ENCODE measurements at regions not wholly inside any gene's neighbourhood (a gene's known extent, or its start where the extent isn't known, plus 50 kb on each side); places are given as distances from the start of the nearest gene placed in this dataset.
"Not testable (repeated sequence)": the region's sequence is repeated elsewhere in the genome, so short reads cannot be mapped to it uniquely, and the experiment has no call there.

GRCh38 chr9:2274762-2275161 lies 259.6 kb downstream of the SMARCA2 start:
- Mint-ChIP-seq H3K4me1 (peaks cover 5% of the 10 kb centered on the region), H3K9me3 (no peaks in the 10 kb centered on the region), H3K27me3 (ENCODE audit: low read depth) (no peaks in the 10 kb centered on the region), H3K27ac (no peak overlapping the region), H3K36me3 (ENCODE audit: low read depth) (no peaks in the 10 kb centered on the region), H3K4me3 (no peak overlapping the region)
- TF ChIP-seq, protein P1, sequence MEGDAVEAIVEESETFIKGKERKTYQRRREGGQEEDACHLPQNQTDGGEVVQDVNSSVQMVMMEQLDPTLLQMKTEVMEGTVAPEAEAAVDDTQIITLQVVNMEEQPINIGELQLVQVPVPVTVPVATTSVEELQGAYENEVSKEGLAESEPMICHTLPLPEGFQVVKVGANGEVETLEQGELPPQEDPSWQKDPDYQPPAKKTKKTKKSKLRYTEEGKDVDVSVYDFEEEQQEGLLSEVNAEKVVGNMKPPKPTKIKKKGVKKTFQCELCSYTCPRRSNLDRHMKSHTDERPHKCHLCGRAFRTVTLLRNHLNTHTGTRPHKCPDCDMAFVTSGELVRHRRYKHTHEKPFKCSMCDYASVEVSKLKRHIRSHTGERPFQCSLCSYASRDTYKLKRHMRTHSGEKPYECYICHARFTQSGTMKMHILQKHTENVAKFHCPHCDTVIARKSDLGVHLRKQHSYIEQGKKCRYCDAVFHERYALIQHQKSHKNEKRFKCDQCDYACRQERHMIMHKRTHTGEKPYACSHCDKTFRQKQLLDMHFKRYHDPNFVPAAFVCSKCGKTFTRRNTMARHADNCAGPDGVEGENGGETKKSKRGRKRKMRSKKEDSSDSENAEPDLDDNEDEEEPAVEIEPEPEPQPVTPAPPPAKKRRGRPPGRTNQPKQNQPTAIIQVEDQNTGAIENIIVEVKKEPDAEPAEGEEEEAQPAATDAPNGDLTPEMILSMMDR (IDR thresholded peaks at IDR 0.05; ENCODE audit: unreplicated experiment in 3 of 3) = no peak

DNA sequence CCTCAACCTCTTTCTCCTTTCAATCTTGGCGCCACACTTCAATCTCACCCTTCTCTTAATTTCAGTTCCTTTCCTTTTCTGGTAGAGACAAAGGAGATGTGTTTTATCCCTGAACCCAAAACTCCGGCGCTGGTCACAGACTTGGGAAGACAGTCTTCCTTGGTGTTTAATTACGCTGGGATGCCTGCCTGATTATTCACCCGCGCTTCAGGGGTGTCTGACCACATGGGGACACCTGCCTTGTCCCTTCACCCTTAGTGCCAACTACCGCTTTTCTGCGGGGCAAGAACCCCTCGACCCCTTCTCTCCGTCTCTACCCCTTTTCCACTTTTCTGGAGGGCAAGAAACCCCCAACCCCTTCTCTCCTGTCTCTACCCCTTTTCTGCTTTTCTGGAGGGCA lies 261.1 kb downstream of the SMARCA2 start:
- TF ChIP-seq, protein P1 (IDR thresholded peaks at IDR 0.05; ENCODE audit: unreplicated experiment in 3 of 3) = no peak
- Mint-ChIP-seq H3K4me3 (no peak overlapping the region), H3K4me1 (no peaks in the 10 kb centered on the region), H3K27ac (no peak overlapping the region), H3K36me3 (ENCODE audit: low read depth) (no peaks in the 10 kb centered on the region), H3K27me3 (ENCODE audit: low read depth) (no peaks in the 10 kb centered on the region), H3K9me3 (no peaks in the 10 kb centered on the region)

DNA sequence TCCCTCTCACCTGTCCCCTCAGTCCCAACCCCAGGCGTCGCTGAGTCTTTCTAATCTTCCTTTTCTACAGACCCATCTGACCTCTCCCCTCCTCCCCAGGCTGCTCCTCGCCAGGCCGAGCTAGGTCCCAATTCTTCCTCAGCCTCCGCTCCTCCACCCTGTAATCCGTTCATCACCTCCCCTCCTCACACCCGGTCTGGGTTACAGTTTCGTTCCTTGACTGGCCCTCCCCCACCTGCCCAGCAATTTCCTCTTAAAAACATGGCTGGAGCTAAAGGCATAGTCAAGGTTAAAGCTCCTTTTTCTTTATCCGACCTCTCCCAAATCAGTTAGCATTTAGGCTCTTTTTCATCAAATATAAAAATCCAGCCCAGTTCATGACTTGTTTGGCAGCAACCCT lies 262.0 kb downstream of the SMARCA2 start:
- not testable (repeated sequence) for H3K4me3 Mint-ChIP-seq

DNA sequence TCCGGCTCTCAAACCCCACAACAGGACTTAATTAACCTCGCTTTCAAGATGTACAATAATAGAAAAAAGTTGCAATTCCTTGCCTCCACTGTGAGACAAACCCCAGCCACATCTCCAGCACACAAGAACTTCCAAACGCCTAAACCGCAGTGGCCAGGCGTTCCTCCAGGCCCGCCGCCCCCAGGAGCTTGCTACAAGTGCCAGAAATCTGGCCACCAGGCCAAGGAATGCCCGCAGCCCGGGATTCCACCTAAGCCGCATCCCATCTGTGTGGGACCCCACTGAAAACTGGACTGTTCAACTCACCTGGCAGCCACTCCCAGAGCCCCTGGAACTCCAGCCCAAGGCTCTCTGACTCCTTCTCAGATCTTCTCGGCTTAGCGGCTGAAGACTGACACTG lies 262.5 kb downstream of the SMARCA2 start:
- H3K27ac Mint-ChIP-seq; H3K4me3 Mint-ChIP-seq; H3K4me1 Mint-ChIP-seq; H3K27me3 Mint-ChIP-seq (ENCODE audit: low read depth); H3K9me3 Mint-ChIP-seq; H3K36me3 Mint-ChIP-seq (ENCODE audit: low read depth): not testable (repeated sequence)

More for the DNA sequence above, 262.0 kb downstream of the SMARCA2 start:
- not testable (repeated sequence) for H3K27ac Mint-ChIP-seq; H3K27me3 Mint-ChIP-seq (ENCODE audit: low read depth); H3K4me1 Mint-ChIP-seq; H3K9me3 Mint-ChIP-seq; H3K36me3 Mint-ChIP-seq (ENCODE audit: low read depth)

DNA sequence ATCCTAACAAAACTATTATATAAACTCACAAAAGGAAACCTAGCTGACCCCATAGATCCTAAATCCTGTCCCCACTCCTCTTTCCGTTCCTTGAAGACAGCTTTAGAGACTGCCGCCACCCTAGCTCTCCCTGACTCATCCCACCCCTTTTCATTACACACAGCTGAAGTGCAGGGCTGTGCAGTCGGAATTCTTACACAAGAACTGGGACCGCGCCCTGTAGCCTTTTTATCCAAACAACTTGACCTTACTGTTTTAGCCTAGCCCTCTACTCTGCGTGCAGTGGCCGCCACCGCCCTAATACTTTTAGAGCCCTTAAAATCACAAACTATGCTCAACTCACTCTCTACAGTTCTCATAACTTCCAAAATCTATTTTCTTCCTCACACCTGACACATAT lies 264.0 kb downstream of the SMARCA2 start:
- H3K36me3 Mint-ChIP-seq (ENCODE audit: low read depth); H3K4me1 Mint-ChIP-seq; H3K27me3 Mint-ChIP-seq (ENCODE audit: low read depth): not testable (repeated sequence)

DNA sequence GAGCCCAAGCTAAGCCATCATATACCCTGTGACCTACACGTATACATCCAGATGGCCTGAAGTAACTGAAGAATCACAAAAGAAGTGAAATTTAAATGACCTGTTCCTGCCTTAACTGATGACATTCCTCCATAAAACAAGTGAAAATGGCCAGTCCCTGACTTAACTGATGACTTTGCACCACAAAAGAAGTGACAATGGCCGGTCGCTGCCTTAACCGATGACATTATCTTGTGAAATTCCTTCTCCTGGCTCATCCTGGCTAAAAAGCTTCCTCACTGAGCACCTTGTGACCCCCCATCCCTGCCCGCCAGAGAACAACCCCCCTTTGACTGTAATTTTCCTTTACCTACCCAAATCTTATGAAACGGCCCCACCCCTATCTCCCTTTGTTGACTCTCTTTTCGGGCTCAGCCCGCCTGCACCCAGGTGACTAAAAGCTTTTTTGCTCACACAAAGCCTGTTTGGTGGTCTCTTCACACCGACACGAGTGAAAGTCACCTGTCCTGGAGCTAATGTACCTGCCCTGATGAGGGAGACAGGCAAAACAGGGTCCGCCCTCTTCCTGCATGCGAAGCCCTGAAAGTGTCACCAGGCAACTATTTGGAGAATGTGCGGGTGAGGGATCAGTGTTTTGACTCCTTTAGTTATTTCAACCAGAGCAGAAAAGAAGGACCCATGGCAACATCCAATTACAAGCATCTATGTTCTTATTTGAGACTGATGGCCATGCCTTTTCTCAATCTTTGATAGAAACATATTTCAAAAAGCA lies 266.1 kb downstream of the SMARCA2 start:
- Mint-ChIP-seq H3K27ac (no peak overlapping the region), H3K36me3 (ENCODE audit: low read depth) (no peaks in the 10 kb centered on the region), H3K4me1 (peaks cover 11% of the 10 kb centered on the region), H3K4me3 (no peak overlapping the region), H3K27me3 (ENCODE audit: low read depth) (no peaks in the 10 kb centered on the region), H3K9me3 (no peaks in the 10 kb centered on the region)
- TF ChIP-seq, protein P1 (IDR thresholded peaks at IDR 0.05; ENCODE audit: unreplicated experiment in 3 of 3) = no peak

More for the DNA sequence above, 264.0 kb downstream of the SMARCA2 start:
- H3K4me3 Mint-ChIP-seq, H3K9me3 Mint-ChIP-seq, H3K27ac Mint-ChIP-seq: not testable (repeated sequence)

DNA sequence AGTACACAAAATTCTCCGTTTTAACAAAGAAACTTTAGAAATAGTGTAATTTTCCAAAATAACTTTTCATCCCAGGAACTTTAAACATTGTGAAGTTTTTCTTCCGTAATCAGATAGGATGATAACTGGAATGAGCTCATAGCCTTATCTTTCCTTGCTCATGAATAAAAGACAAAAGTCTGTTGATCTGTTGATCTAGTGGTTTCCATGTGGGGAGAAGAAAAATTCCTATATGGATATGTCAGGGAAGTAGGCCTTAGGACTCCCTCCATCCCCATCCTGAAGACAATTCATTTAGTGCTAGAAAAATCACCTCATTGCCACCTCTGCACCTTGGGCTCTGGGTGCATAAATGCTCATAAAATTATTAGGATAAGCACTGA lies 266.6 kb downstream of the SMARCA2 start:
- Mint-ChIP-seq H3K4me3 (no peak overlapping the region), H3K36me3 (ENCODE audit: low read depth) (no peaks in the 10 kb centered on the region), H3K9me3 (no peaks in the 10 kb centered on the region), H3K27ac (no peak overlapping the region), H3K4me1 (peaks cover 17% of the 10 kb centered on the region), H3K27me3 (ENCODE audit: low read depth) (no peaks in the 10 kb centered on the region)
- TF ChIP-seq, protein P1 (IDR thresholded peaks at IDR 0.05; ENCODE audit: unreplicated experiment in 3 of 3) = no peak

Data from nephron (organoid).